Hematopoietic multipotent progenitor cell treated with erythropoietin and hydrocortisone succinate and interleukin-3 and kit ligand, for 4 days (in vitro differentiated cells): ENCODE measurements at regions not wholly inside any gene's neighbourhood (a gene's known extent, or its start where the extent isn't known, plus 50 kb on each side); places are given as distances from the start of the nearest gene placed in this dataset.

ENCODE experiments used
- DNase-seq: peaks from one replicate; pipeline ENCODE4 v3.0.0-alpha.2; 2015

DNA sequence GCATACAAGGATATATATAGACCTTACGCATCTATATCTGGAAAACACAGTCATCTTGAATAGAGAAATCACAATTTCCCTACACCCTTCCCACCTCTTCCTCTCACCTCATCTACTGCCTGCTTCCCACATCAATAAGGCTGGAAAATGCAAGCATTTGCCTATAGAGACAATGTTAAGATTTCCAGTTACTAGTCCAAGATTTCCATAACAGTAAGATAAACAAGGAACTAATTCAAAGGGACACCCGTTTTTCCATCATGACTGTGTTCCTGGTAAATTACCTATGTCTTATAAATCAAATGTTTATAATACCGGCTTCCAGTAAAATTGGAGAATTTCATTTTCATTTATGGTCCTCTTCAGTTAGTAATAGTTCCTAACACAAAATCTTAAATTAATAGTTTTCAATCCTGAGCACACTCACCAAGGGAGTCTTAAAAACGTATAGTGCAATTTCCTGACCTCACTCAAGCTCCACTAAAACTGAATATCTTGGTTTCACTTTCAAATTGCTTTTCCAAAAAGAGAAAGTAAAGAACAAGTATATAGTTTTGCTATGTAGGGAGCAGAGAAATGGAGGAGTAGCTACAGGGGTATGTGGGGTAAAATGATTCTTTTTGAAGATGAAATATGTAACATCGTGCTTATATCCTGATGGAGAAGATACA, 398.7 kb downstream of the PLPP3 start:
- DNase-seq: peak; percentile 9

DNA sequence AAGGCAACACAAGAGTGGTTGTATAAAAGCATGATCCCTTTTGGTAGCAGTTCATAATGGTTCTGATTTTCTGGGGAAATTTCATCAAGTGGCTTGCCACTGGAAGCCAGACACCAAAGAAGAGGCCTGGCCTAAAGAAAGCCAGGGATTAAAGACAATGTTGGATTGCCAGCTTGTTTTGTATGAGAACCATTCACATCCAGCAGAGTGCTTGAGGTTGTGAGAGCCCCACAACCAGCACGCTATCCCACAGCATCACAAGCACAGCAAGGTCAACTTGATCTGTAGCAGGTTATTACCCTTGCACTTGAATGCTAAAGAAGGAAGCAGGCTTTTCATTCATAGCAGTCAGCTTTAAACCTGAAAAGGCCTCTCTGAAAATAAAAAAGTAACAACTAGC, 399.8 kb downstream of the PLPP3 start:
- DNase-seq: no peak

DNA sequence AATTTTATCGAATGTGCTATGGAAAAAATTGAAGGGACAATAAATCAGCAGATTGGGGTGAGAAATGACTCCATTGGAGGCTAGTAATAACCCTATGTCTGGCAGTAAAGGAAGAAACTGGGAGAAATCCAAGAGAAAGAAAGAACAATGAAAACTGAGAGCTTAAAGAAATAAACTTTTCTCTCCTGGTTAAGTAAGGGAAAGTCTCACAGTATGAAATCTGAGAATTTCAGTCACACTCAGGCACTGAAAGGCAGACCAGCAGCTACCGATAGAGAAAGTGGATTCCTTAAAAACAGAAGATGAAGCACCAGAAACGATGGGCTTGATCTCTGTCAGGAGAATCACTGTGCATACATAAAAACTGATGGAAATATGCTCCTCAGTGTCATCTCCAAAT, 404.2 kb downstream of the PLPP3 start:
- no peak for DNase-seq

DNA sequence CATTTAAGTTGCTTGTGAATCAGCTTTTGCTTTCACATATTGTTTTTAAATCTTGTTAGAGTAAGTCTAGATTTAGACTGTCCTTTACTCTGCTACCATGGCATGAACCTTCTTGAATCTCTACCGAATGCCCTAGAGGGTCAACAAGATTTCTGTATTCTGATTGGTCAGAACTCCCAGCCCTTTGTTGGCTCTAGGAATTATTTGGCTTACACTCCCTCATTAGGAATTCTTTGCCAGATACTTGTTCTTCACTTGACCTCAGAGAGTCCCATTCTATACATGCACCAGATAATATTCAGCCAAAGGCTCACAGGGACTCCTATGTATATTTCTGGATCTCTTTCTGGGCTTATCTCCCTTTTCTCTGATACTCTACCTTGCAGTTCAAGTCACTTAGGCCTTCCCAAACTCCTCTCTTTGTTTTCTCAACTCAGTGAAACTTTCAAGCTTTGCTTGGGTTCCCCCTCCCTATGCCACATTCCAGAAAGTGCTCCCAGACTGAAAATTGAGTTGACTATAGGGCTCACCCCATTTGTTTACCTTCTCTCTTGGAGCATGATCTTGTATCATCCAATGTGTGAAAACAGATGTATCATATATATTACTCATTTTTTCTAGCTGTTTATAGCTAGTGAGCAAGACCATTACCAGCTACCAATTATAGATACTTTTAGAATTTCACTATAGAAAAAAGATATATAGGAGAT, 405.0 kb downstream of the PLPP3 start:
- DNase-seq: no peak

DNA sequence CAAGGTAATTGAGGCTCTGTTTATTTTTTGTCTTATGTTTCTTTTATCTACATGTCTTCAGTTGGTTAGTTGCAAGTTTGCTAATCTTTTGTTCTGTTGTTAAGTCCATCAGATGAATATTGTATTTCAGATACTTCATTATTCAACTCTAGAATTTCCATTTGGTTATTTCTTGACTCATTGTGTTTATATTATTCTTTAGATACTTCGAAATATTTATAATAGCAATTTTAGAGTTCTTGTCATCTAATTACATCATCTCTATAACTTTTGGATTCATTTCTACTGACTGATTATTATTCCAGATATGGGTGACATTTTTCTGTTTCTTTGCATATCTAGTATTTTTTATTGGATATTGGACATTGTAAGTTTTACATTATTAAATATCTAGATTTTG, 405.6 kb downstream of the PLPP3 start:
- DNase-seq: no peak

DNA sequence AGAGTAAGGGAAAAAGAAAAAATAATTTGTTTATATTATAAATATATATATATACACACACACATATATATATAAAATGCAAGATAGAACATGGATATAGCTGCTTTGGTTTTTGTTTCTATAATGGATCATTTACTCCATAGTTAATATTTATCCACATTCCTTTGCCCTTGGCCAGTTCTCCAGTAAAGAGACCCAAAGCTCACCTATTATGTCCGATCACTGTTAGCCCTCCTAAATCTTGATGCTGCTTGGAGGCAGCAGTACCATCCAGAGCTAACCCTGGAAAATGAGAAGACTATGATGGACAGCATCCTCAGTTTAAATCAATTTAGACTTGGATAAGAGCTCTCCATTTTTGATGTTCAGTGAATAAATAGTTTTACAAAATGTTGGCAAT, 407.7 kb downstream of the PLPP3 start:
- no peak for DNase-seq

DNA sequence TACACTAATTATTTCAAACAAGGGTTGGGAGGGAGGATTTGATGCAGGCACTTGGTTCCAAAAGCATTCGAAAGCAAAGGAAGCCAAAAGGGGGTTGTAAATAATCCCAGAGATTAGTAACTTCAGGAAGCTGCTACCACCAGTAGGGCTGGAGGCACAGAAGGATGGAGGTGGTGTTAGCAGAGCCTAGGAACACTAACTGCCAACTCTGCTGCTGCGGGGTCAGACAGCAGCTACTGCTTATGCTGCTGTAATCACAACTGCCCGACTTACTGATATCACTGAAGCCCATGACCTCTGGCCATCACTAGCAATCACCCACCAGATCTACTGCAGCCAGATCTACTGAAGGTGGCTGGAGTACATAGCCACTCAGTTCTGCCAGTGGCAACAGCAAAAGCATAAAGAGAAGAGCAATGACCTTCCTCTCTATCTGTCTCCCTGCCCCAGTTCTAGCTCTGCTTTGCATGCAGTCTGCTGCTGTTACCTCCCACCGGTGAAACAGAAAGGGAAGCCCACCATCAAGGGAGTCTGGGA, 408.5 kb downstream of the PLPP3 start:
- DNase-seq: no peak

DNA sequence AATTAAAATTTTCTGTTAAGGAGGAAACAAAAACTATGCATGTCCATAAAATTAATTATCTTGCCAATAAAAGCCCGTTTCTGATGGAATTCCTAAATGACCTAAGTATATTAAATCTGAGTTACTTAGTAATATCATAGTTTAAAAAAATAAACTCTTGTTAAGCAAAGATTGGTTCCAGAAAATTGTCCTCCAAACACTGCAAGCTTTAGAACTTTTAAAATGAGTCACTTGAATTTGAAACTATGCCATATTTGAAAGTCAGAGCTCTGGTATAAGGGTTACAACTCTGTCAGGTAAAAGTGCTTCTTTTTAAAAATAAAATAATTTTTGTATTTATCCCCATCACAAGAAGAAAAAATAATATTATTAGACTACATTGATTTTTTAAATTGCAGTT, 409.5 kb downstream of the PLPP3 start:
- DNase-seq: no peak

DNA sequence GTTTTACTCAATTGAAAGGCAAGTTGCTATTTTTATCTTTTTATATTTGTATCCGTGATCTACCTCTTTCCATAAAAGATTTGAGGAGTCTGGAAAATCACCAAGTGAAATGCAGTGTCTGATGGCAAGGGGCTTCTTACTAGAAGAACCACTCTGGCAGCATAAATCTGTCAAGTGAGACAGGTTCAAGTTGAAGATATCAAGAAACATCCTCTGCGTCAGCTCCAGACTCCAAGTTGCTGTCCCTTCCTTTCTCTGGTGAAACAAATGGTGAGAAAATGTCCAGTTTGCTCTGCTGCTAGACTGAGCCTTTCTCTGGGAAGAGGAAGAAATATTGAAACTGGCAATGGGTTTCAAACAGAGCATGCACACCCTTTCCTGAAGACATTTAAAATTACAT, 411.2 kb downstream of the PLPP3 start:
- DNase-seq: no peak

DNA sequence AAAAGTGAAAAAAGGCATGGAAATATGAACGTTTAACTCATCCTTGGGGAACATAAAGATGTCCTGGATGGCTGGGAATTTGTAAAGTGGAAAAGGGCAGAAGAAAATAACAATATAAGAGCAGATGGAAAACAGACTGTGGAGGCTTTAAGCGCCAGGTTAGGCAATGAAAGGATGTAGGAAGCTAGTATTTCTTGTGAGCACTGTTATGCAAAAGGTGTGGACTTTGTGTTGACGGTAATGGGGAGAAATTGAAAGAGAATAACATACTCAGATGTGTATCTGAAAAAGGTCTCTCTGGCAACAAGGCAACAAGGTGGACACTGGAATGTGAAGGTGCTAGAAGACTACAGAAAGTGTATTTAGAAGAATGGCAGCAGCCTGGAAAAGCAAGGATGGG, 411.8 kb downstream of the PLPP3 start:
- no peak for DNase-seq

DNA sequence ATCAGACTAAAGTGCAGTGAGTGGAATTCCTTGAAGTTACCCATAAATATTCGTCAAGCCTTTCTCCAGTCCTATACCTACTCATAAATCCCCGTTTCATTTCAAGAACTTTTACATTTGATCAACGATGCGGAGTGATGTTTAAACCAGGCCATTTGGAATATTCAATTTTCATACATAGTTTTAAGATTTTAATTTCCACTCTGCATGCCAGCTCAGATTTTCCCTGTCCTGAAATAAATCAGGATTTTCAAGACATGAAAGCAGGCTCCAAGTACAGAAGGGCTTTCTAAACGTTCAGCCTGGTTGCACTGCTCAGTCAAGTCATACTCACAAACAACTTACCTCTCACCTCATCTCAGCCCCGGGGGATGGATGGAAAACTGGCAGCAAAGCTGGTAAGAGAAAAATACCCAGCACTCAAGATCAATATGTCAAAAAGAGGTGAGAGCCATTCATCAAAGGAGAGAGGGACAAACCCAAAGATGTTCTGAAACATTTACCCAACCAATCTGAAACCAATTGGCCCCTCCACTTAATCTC, 418.5 kb downstream of the PLPP3 start:
- DNase-seq: no peak

DNA sequence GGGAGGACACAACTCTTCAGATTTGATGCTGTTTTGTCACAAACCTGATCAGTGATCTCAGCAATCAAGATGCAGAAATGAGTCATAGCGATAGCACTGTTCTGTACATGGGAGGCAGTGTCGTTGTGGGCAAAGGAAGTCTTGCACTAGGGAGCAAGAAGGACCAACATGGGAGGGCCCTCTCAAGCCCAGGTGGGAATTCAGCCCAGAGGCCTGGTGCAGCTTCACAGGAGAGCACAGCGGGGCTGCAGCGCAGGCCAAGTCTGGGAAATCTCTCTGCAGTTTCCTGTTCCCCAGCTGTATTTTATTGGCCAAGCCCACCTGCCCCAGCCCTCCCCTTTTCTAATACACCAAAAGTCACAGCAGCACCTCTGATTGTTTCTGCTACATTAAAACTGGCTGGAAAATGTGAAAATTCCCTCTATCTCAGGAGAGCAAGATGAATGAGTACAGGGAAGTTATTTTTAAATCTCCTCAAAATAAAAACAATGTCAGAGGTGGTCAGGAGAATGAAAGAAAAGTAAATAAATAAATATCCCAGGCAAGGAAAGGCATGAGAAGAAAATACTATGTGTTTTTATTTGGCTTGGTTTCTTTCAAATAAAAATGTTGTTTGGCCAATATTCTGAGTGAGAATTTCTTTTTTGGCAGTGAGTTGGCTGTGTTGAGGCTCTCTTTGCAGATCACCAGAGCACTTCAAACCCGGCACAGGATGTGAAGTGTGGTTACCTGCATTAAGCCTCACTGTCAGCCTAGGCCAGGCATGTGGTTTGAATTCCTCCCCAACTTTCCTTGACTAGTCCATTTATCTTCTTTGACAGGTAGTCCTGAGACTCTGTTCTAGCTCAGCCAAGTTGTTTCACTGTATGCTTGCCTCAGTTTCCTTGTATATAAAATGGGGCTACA, 422.1 kb downstream of the PLPP3 start:
- no peak for DNase-seq

DNA sequence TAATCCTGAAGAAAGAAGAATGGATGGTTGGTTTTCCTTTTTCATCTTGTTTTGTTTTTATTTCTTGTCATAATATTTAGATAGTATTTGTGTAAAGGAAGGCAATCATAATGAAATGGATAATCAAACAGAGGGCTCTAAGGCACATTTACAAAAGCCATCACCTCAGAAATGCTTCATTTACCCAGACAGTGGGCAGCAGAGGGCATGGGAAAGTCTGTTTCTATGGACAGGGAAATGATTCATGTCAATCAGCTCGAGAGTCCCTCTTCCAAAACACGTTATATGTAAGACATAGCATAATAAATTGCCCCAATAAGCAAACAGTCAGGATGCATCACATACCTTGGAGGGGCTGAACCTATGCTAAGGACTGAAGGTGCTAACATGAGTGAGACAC, 426.1 kb downstream of the PLPP3 start:
- no peak for DNase-seq

DNA sequence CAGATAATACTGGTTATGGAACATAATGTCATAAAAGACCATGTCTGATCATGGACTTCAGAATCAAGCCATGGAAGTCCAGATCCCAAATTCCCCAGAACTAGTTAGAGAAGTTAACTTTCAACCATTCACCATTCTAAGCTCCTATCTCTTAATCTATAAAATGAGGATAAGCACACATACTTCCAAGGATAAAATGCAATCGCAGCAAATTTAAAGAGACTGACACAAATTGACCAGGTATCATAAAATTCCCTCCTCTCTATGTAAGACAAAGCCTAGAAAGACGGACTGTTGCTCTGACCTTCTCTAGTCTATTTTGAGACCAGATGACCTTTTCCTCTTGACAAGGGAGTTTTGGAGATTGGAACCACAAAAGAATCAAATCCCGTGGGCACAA, 426.7 kb downstream of the PLPP3 start:
- DNase-seq: no peak

DNA sequence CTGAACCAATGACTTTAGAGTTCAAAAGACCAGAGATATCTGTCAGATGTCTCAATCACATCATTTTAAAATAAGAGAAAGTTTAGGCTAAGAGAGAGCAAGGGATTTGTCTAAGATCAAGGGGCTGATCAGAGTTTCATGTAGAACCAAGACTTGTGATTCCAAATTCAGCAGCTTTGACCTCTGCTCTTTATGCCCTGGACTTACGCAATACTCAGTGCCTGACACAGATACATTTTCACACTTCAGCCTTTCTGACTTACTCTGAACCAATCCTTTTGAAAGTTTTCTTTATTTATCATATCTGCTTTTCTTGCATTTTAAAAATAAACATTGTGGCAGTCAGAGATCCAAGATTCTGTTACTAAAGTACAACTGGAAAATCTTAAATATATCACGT, 428.0 kb downstream of the PLPP3 start:
- DNase-seq: no peak

DNA sequence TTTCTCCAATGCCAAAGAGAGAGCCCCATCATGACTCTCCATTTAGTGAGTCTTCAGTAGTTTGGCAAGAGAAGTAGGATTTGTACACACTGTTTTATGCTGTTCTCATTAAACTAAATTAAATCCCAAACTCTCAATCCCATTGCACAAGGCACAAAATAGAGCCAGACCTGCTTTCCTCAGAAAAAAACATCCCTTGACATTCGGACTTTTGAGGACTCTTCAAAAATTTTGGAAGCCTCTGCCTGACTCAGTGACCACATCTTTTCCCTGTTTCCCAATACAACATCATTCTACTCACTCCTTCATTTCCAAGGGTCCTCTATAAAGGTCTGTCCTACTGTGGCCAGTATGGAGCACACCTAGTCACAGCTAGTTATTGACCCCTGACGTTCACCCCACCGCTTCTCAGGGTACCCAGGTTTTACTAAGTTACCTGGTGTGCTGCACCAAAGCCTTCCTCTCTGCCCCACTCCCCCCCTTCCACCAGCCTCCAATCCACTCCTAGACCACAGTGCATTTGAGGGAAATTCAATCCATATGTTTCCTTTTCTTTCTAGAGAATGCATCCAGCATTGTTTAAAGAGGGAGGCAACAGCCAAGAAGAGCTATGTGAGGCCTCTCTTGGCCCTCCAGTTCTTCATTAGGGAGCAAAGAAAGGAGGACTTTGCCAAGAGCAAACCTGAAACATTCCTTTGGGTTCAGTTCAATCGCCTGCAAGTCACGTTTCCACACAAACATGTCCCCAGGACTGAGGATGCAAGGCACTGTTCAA, 428.7 kb downstream of the PLPP3 start:
- DNase-seq: no peak

DNA sequence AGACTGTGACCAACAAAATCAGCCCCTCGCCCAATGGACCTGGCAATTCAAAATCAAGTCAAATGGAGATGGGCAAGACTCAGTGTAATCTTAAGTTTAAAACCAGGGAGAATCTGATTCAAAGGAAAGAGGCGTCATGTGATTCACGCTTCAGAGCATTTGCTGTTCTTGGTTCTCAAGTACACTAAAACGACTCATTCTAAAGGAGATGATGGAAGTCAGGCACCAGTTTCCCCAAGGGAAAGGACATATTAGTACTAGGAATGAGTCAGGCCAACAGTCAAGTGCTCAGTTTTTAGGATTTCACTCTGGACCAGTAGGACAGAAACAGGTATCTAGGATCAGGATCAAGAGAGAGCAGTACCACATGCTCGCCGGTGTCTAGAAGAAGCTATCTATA, 429.6 kb downstream of the PLPP3 start:
- DNase-seq: no peak

DNA sequence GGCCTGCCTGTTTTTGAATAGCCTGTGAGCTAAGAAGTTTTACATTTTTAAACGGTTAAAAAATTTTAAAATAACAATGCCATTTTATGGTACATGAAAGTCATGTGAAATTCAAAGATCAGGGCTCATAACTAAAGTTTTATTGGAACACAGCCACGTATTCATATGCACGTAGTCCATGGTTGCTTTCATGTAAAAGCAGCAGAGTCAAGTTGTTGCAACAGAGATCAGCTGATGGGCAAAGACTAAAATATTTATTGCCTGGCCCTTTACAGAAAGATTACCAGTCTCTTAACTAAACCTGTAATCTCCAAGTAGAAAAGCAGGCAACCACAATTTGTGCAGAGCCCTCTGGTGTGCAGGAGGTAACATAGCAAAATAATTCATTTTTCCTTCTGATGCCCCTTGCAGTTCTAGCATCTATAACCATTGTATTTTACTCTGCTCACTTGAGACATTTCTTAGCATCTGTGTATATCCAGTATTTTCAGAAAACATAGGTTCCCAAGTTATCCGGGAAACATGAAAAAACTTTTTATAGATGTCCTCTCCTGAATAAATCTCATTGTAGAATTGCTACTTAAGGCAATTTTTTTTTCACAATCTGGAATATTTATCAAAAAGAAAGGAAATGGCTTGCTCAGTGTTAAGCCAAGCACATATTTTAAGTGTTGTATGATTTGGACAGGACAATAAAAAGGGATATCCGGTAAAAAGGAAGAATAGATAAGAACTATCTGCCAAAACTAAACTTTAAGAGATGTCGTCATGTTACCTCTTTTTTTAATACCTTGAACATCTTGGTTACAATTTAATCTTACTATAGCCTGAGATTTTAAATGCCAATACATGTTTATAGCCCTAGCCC, 430.8 kb downstream of the PLPP3 start:
- peak; percentile 25 for DNase-seq

DNA sequence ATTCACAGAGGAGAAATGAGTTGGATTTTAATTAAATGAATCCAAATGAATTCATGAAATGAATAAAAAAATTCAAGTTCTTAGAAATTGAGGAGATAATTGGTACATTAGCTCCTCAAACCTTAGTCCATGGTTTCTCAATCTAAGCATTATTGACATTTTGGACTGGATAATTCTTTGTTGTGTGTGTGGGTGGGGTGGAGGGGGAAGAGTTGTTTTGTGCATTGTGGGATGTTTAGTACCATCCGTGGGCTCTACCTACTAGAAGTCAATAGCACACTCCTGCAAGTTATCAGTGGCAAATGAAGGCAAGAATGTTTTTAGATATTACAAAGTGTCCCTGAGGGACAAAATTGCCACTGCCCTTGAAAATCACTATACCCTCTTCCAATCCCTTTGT, 431.9 kb downstream of the PLPP3 start:
- no peak for DNase-seq

DNA sequence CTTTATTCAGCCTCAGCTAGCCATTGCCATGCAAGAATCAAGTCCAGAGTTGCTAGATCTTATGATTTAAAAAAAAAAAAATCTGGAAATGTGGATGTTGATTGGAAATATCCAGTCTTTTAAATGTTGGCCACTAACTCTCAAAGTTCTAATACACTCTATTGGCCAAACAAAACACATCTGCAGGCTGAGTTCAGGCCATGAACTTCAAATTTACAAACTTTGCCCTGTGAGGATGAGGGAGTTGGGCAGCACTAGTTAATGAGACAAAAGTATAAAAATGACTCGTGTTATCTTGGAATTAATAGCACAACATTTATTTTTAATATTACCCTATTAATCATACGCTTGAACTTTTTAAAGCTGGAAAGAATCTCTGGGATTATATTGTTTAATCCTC, 432.3 kb downstream of the PLPP3 start:
- DNase-seq: no peak

DNA sequence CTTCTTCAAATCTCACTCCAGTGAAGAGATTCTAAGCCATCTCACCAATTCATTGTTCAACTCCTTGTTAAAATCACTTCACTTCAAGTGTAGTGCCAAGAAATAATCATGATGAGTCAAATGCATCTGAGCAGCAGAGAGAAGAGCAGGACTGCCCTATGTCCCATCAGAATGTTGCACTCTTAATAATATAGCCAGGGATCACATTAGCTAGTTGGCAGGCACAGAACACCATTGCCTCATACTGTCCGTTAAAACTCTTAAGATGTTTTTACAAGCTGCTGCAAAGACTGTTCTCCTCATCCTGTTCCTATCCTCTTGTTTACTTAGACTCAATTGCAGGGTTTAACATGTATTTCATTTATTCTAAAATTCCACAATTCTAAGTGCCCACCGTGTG, 432.9 kb downstream of the PLPP3 start:
- DNase-seq: no peak

DNA sequence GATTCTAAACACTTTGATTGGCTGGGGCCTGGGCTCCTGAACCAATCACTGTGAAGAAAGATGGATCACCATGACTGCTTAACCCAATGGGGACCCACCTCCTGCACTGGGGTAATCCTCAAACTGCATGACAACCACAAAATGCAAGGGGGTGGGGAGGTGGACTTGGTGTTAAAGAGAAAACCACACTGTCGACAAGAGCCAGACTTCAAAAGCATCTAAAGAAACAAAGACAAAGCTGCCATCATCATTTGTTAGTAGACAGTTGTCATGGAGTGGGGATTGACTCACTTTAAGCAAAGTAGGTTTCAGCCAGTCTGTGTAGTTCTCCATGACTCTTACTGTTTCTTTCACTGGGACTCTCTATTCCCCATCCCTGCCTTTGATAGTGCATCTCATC, 433.8 kb downstream of the PLPP3 start:
- DNase-seq: no peak
